ENCODE measurements at regions not wholly inside any gene's neighbourhood (a gene's known extent, or its start where the extent isn't known, plus 50 kb on each side); places are given as distances from the start of the nearest gene placed in this dataset.
"Not testable (repeated sequence)": the region's sequence is repeated elsewhere in the genome, so short reads cannot be mapped to it uniquely, and the experiment has no call there.

- no peak for DNase-seq (ENCODE audit: low read depth in 4 of 4, low spot score in 3 of 4)
These were observed 177.3 kb downstream of the KLF13 start for GRCh38 chr15:31503758-31504461.

- no peak for DNase-seq (ENCODE audit: low read depth in 4 of 4, low spot score in 3 of 4)
These were observed 177.8 kb downstream of the KLF13 start for GRCh38 chr15:31504462-31504839.

- DNase-seq (ENCODE audit: low read depth in 4 of 4, low spot score in 3 of 4), result not testable (repeated sequence)
These were observed 180.9 kb downstream of the KLF13 start for GRCh38 chr15:31507573-31507972.

GRCh38 chr15:31508656-31509055 lies 182.0 kb downstream of the KLF13 start:
- no peak for DNase-seq (ENCODE audit: low read depth in 4 of 4, low spot score in 3 of 4)

GRCh38 chr15:31510057-31510456 lies 183.4 kb downstream of the KLF13 start:
- no peak for DNase-seq (ENCODE audit: low read depth in 4 of 4, low spot score in 3 of 4)

GRCh38 chr15:31511707-31512310 lies 185.2 kb downstream of the KLF13 start:
- DNase-seq (ENCODE audit: low read depth in 4 of 4, low spot score in 3 of 4), result no peak

- no peak for DNase-seq (ENCODE audit: low read depth in 4 of 4, low spot score in 3 of 4)
These were observed 186.5 kb downstream of the KLF13 start for GRCh38 chr15:31513178-31513577.

GRCh38 chr15:31516440-31516839 lies 189.8 kb downstream of the KLF13 start:
- no peak for DNase-seq (ENCODE audit: low read depth in 4 of 4, low spot score in 3 of 4)

GRCh38 chr15:31516874-31517273 lies 190.2 kb downstream of the KLF13 start:
- no peak for DNase-seq (ENCODE audit: low read depth in 4 of 4, low spot score in 3 of 4)

- DNase-seq (ENCODE audit: low read depth in 4 of 4, low spot score in 3 of 4), result no peak
These were observed 191.1 kb downstream of the KLF13 start for GRCh38 chr15:31517711-31518110.

GRCh38 chr15:31522028-31522427 lies 195.4 kb downstream of the KLF13 start:
- no peak for DNase-seq (ENCODE audit: low read depth in 4 of 4, low spot score in 3 of 4)

GRCh38 chr15:31523027-31523654 lies 196.5 kb downstream of the KLF13 start:
- DNase-seq (ENCODE audit: low read depth in 4 of 4, low spot score in 3 of 4), result no peak

GRCh38 chr15:31523655-31524049 lies 197.0 kb downstream of the KLF13 start:
- no peak for DNase-seq (ENCODE audit: low read depth in 4 of 4, low spot score in 3 of 4)

- no peak for DNase-seq (ENCODE audit: low read depth in 4 of 4, low spot score in 3 of 4)
These were observed 198.6 kb downstream of the KLF13 start for GRCh38 chr15:31525185-31525695.

- DNase-seq (ENCODE audit: low read depth in 4 of 4, low spot score in 3 of 4), result no peak
These were observed 199.5 kb downstream of the KLF13 start for GRCh38 chr15:31525988-31526665.

GRCh38 chr15:31526916-31527690 lies 200.5 kb downstream of the KLF13 start:
- DNase-seq (ENCODE audit: low read depth in 4 of 4, low spot score in 3 of 4), result no peak

GRCh38 chr15:31528846-31529245 lies 202.2 kb downstream of the KLF13 start:
- DNase-seq (ENCODE audit: low read depth in 4 of 4, low spot score in 3 of 4), result no peak

- DNase-seq (ENCODE audit: low read depth in 4 of 4, low spot score in 3 of 4), result no peak
These were observed 211.3 kb downstream of the KLF13 start for GRCh38 chr15:31537770-31538592.

GRCh38 chr15:31540633-31541032 lies 214.0 kb downstream of the KLF13 start:
- no peak for DNase-seq (ENCODE audit: low read depth in 4 of 4, low spot score in 3 of 4)

- DNase-seq (ENCODE audit: low read depth in 4 of 4, low spot score in 3 of 4), result no peak
These were observed 217.7 kb downstream of the KLF13 start for GRCh38 chr15:31544361-31544760.
